ENCODE measurements at regions not wholly inside any gene's neighbourhood (a gene's known extent, or its start where the extent isn't known, plus 50 kb on each side); places are given as distances from the start of the nearest gene placed in this dataset.

DNA sequence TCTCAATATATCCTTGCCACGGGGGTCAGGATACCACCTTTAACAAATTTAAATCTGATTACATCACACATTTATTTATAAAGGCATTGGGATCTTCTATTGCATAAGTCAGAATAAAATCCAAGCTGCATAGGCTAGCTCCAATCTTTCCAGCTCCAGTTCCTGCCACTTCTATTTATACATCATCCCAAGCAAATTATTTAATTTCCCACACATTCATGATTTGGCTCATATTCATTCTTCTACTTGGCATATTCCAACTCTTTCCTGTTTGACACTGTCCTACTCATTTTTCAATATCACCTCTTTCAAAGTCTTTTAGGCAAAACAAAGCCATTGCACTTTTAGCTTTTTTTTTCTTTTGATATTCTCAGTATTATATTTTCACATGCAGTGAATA, 579.0 kb upstream of the FZD8 start:
- H3K9me3 ChIP-seq (ENCODE audit: control extremely low read depth in 1 of 5, control insufficient read depth in 4 of 5, insufficient read depth in 2 of 5, low read depth in 1 of 5, low read length in 4 of 5): no peaks in the 10 kb centered on the region
- no peak overlapping the region for H3K4me3 ChIP-seq (ENCODE audit: control insufficient read depth in 1 of 7, extremely low read depth in 1 of 7, insufficient read depth in 4 of 7, low read depth in 2 of 7, low read length in 6 of 7)
- POLR2A ChIA-PET: no interaction called here
- no peaks in the 10 kb centered on the region for H3K27me3 ChIP-seq (replicated peaks in 2 of 5; ENCODE audit: control insufficient read depth in 4 of 5, insufficient read depth in 5 of 5, low read length in 4 of 5)
- no peaks in the 10 kb centered on the region for H3K36me3 ChIP-seq (ENCODE audit: control insufficient read depth in 4 of 4, insufficient read depth in 4 of 4, low read length in 3 of 4)
- H3K27ac ChIP-seq (ENCODE audit: insufficient read depth in 1 of 2, low read depth in 1 of 2, low read length in 2 of 2, poor library complexity in 1 of 2, severe bottlenecking in 2 of 2): no peak overlapping the region
- no peaks in the 10 kb centered on the region for H3K4me1 ChIP-seq (ENCODE audit: control extremely low read depth in 1 of 4, control insufficient read depth in 4 of 4, insufficient read depth in 4 of 4, low read length in 3 of 4)
- DNase-seq: no peak
- no CpG with 5 or more reads among the region's 1 CpG for WGBS (ENCODE audit: insufficient coverage)
- CTCF ChIA-PET: no interaction called here

- no peak for DNase-seq
- Histone ChIP-seq H3K9me3 (ENCODE audit: control extremely low read depth in 1 of 5, control insufficient read depth in 4 of 5, insufficient read depth in 2 of 5, low read depth in 1 of 5, low read length in 4 of 5) (no peaks in the 10 kb centered on the region), H3K4me3 (ENCODE audit: control insufficient read depth in 1 of 7, extremely low read depth in 1 of 7, insufficient read depth in 4 of 7, low read depth in 2 of 7, low read length in 6 of 7) (no peak overlapping the region), H3K4me1 (ENCODE audit: control extremely low read depth in 1 of 4, control insufficient read depth in 4 of 4, insufficient read depth in 4 of 4, low read length in 3 of 4) (no peaks in the 10 kb centered on the region), H3K27me3 (replicated peaks in 2 of 5; ENCODE audit: control insufficient read depth in 4 of 5, insufficient read depth in 5 of 5, low read length in 4 of 5) (no peaks in the 10 kb centered on the region), H3K36me3 (ENCODE audit: control insufficient read depth in 4 of 4, insufficient read depth in 4 of 4, low read length in 3 of 4) (no peaks in the 10 kb centered on the region), H3K27ac (ENCODE audit: insufficient read depth in 1 of 2, low read depth in 1 of 2, low read length in 2 of 2, poor library complexity in 1 of 2, severe bottlenecking in 2 of 2) (no peak overlapping the region)
- CTCF ChIA-PET: no interaction called here
- POLR2A ChIA-PET: no interaction called here
- no CpG with 5 or more reads among the region's 1 CpG for WGBS (ENCODE audit: insufficient coverage)
These were observed 578.1 kb upstream of the FZD8 start for GRCh38 chr10:36220151-36220550.

GRCh38 chr10:36211856-36212255, 569.8 kb upstream of the FZD8 start:
- no peaks in the 10 kb centered on the region for H3K27me3 ChIP-seq (replicated peaks in 2 of 5; ENCODE audit: control insufficient read depth in 4 of 5, insufficient read depth in 5 of 5, low read length in 4 of 5)
- CTCF ChIA-PET: no interaction called here
- H3K27ac ChIP-seq (ENCODE audit: insufficient read depth in 1 of 2, low read depth in 1 of 2, low read length in 2 of 2, poor library complexity in 1 of 2, severe bottlenecking in 2 of 2): no peak overlapping the region
- POLR2A ChIA-PET: no interaction called here
- no peak overlapping the region for H3K4me3 ChIP-seq (ENCODE audit: control insufficient read depth in 1 of 7, extremely low read depth in 1 of 7, insufficient read depth in 4 of 7, low read depth in 2 of 7, low read length in 6 of 7)
- no peak for DNase-seq
- H3K9me3 ChIP-seq (ENCODE audit: control extremely low read depth in 1 of 5, control insufficient read depth in 4 of 5, insufficient read depth in 2 of 5, low read depth in 1 of 5, low read length in 4 of 5): no peaks in the 10 kb centered on the region
- H3K36me3 ChIP-seq (ENCODE audit: control insufficient read depth in 4 of 4, insufficient read depth in 4 of 4, low read length in 3 of 4): no peaks in the 10 kb centered on the region
- 94% methylated on average over 2 of the region's 2 CpGs for WGBS (ENCODE audit: insufficient coverage)
- H3K4me1 ChIP-seq (ENCODE audit: control extremely low read depth in 1 of 4, control insufficient read depth in 4 of 4, insufficient read depth in 4 of 4, low read length in 3 of 4): no peaks in the 10 kb centered on the region

DNA sequence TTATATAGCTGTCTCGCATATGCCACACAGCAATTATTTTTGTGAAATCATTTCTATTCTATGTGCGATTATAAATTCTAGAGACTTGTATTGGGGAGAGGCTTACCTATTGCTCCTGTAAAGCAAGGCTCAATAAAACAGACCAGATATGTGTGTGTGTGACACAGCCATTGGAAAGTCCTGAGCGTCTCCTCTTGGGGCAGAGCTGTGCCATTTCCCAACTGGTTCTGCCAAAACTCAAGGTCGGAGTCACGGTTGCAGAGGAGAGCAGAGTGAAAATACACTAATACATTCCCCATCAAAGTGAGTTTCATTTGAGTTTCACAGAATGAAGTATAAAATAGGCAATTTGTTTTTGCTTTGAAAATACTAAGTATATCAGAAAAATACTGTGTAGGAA, 567.4 kb upstream of the FZD8 start:
- Histone ChIP-seq H3K9me3 (ENCODE audit: control extremely low read depth in 1 of 5, control insufficient read depth in 4 of 5, insufficient read depth in 2 of 5, low read depth in 1 of 5, low read length in 4 of 5) (no peaks in the 10 kb centered on the region), H3K27ac (ENCODE audit: insufficient read depth in 1 of 2, low read depth in 1 of 2, low read length in 2 of 2, poor library complexity in 1 of 2, severe bottlenecking in 2 of 2) (no peak overlapping the region), H3K4me1 (ENCODE audit: control extremely low read depth in 1 of 4, control insufficient read depth in 4 of 4, insufficient read depth in 4 of 4, low read length in 3 of 4) (no peaks in the 10 kb centered on the region), H3K36me3 (ENCODE audit: control insufficient read depth in 4 of 4, insufficient read depth in 4 of 4, low read length in 3 of 4) (no peaks in the 10 kb centered on the region), H3K27me3 (replicated peaks in 2 of 5; ENCODE audit: control insufficient read depth in 4 of 5, insufficient read depth in 5 of 5, low read length in 4 of 5) (no peaks in the 10 kb centered on the region), H3K4me3 (ENCODE audit: control insufficient read depth in 1 of 7, extremely low read depth in 1 of 7, insufficient read depth in 4 of 7, low read depth in 2 of 7, low read length in 6 of 7) (no peak overlapping the region)
- ChIA-PET POLR2A (no interaction called here), CTCF (no interaction called here)
- 100% methylated on average over 1 of the region's 5 CpGs for WGBS (ENCODE audit: insufficient coverage)
- no peak for DNase-seq

DNA sequence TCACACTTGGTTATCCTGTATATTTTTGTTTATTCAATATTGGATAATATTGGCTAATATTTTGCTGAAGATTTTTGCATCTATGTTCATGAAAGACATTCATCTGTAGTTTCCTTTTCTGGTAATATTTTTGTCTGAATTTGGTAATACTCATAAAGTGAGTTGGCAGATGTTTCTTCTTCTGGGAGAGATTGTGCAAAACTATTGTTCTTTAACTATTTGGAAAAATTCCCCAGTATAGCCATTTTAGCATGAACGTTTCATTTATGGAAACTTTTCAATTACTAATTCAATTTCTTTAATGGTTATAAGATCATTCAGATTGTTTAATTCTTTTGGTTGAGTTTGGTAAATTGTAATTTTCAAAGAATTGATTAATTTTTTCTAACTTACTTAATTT, 560.8 kb upstream of the FZD8 start:
- no peaks in the 10 kb centered on the region for H3K9me3 ChIP-seq (ENCODE audit: control extremely low read depth in 1 of 5, control insufficient read depth in 4 of 5, insufficient read depth in 2 of 5, low read depth in 1 of 5, low read length in 4 of 5)

GRCh38 chr10:36200577-36200976, 558.5 kb upstream of the FZD8 start:
- no peaks in the 10 kb centered on the region for H3K36me3 ChIP-seq (ENCODE audit: control insufficient read depth in 4 of 4, insufficient read depth in 4 of 4, low read length in 3 of 4)
- ChIA-PET POLR2A (no interaction called here), CTCF (no interaction called here)
- no peak overlapping the region for H3K27ac ChIP-seq (ENCODE audit: insufficient read depth in 1 of 2, low read depth in 1 of 2, low read length in 2 of 2, poor library complexity in 1 of 2, severe bottlenecking in 2 of 2)
- 100% methylated on average over 3 of the region's 5 CpGs for WGBS (ENCODE audit: insufficient coverage)
- no peaks in the 10 kb centered on the region for H3K4me1 ChIP-seq (ENCODE audit: control extremely low read depth in 1 of 4, control insufficient read depth in 4 of 4, insufficient read depth in 4 of 4, low read length in 3 of 4)
- no peaks in the 10 kb centered on the region for H3K9me3 ChIP-seq (ENCODE audit: control extremely low read depth in 1 of 5, control insufficient read depth in 4 of 5, insufficient read depth in 2 of 5, low read depth in 1 of 5, low read length in 4 of 5)
- H3K27me3 ChIP-seq (replicated peaks in 2 of 5; ENCODE audit: control insufficient read depth in 4 of 5, insufficient read depth in 5 of 5, low read length in 4 of 5): no peaks in the 10 kb centered on the region
- H3K4me3 ChIP-seq (ENCODE audit: control insufficient read depth in 1 of 7, extremely low read depth in 1 of 7, insufficient read depth in 4 of 7, low read depth in 2 of 7, low read length in 6 of 7): no peak overlapping the region
- no peak for DNase-seq

More for the DNA sequence above, 560.8 kb upstream of the FZD8 start:
- Histone ChIP-seq H3K4me3 (ENCODE audit: control insufficient read depth in 1 of 7, extremely low read depth in 1 of 7, insufficient read depth in 4 of 7, low read depth in 2 of 7, low read length in 6 of 7) (no peak overlapping the region), H3K36me3 (ENCODE audit: control insufficient read depth in 4 of 4, insufficient read depth in 4 of 4, low read length in 3 of 4) (no peaks in the 10 kb centered on the region), H3K27ac (ENCODE audit: insufficient read depth in 1 of 2, low read depth in 1 of 2, low read length in 2 of 2, poor library complexity in 1 of 2, severe bottlenecking in 2 of 2) (no peak overlapping the region), H3K27me3 (replicated peaks in 2 of 5; ENCODE audit: control insufficient read depth in 4 of 5, insufficient read depth in 5 of 5, low read length in 4 of 5) (no peaks in the 10 kb centered on the region), H3K4me1 (ENCODE audit: control extremely low read depth in 1 of 4, control insufficient read depth in 4 of 4, insufficient read depth in 4 of 4, low read length in 3 of 4) (no peaks in the 10 kb centered on the region)
- POLR2A ChIA-PET: no interaction called here
- WGBS (ENCODE audit: insufficient coverage): no CpG with 5 or more reads among the region's 1 CpG
- CTCF ChIA-PET: no interaction called here
- DNase-seq: no peak

DNA sequence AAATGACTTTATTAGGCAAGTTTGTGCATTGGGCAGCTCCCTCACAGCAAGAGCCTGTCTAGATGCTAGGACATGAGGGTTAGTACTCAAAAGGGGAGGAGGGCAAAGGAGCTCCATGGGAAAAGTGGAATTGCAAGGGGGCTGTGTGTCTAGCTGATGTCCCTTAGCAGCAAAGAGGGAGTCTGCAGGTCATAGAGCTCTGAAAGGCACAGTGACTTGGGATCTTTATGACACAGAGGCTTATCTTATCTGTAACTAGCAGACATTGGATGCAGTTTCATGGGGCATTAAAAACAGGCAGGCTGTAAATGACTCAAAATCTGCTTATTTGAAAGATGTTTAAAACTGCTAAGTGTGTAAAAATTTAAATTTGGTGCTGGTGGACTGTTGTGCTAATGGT, 556.2 kb upstream of the FZD8 start:
- POLR2A ChIA-PET: no interaction called here
- H3K27ac ChIP-seq (ENCODE audit: insufficient read depth in 1 of 2, low read depth in 1 of 2, low read length in 2 of 2, poor library complexity in 1 of 2, severe bottlenecking in 2 of 2): no peak overlapping the region
- DNase-seq: no peak
- CTCF ChIA-PET: no interaction called here
- H3K36me3 ChIP-seq (ENCODE audit: control insufficient read depth in 4 of 4, insufficient read depth in 4 of 4, low read length in 3 of 4): no peaks in the 10 kb centered on the region
- H3K4me1 ChIP-seq (ENCODE audit: control extremely low read depth in 1 of 4, control insufficient read depth in 4 of 4, insufficient read depth in 4 of 4, low read length in 3 of 4): no peaks in the 10 kb centered on the region
- peaks cover 0 to 3% (median 0%) of the 10 kb centered on the region in 5 experiments for H3K9me3 ChIP-seq (ENCODE audit: control extremely low read depth in 1 of 5, control insufficient read depth in 4 of 5, insufficient read depth in 2 of 5, low read depth in 1 of 5, low read length in 4 of 5)
- no peaks in the 10 kb centered on the region for H3K27me3 ChIP-seq (replicated peaks in 2 of 5; ENCODE audit: control insufficient read depth in 4 of 5, insufficient read depth in 5 of 5, low read length in 4 of 5)
- no peak overlapping the region for H3K4me3 ChIP-seq (ENCODE audit: control insufficient read depth in 1 of 7, extremely low read depth in 1 of 7, insufficient read depth in 4 of 7, low read depth in 2 of 7, low read length in 6 of 7)

GRCh38 chr10:36195364-36195763, 553.3 kb upstream of the FZD8 start:
- no peak for DNase-seq
- ChIA-PET CTCF (no interaction called here), POLR2A (no interaction called here)
- H3K36me3 ChIP-seq (ENCODE audit: control insufficient read depth in 4 of 4, insufficient read depth in 4 of 4, low read length in 3 of 4): no peaks in the 10 kb centered on the region
- no peak overlapping the region for H3K4me3 ChIP-seq (ENCODE audit: control insufficient read depth in 1 of 7, extremely low read depth in 1 of 7, insufficient read depth in 4 of 7, low read depth in 2 of 7, low read length in 6 of 7)
- H3K9me3 ChIP-seq (ENCODE audit: control extremely low read depth in 1 of 5, control insufficient read depth in 4 of 5, insufficient read depth in 2 of 5, low read depth in 1 of 5, low read length in 4 of 5): peaks cover 0 to 10% (median 7%) of the 10 kb centered on the region in 5 experiments
- H3K4me1 ChIP-seq (ENCODE audit: control extremely low read depth in 1 of 4, control insufficient read depth in 4 of 4, insufficient read depth in 4 of 4, low read length in 3 of 4): no peaks in the 10 kb centered on the region
- 100% methylated on average over 2 of the region's 3 CpGs for WGBS (ENCODE audit: insufficient coverage)
- no peaks in the 10 kb centered on the region for H3K27me3 ChIP-seq (replicated peaks in 2 of 5; ENCODE audit: control insufficient read depth in 4 of 5, insufficient read depth in 5 of 5, low read length in 4 of 5)
- H3K27ac ChIP-seq (ENCODE audit: insufficient read depth in 1 of 2, low read depth in 1 of 2, low read length in 2 of 2, poor library complexity in 1 of 2, severe bottlenecking in 2 of 2): no peak overlapping the region
